ENCODE measurements at regions not wholly inside any gene's neighbourhood (a gene's known extent, or its start where the extent isn't known, plus 50 kb on each side); places are given as distances from the start of the nearest gene placed in this dataset.

- peaks cover 0 to 1% of the 10 kb centered on the region in 2 donors for H3K9me3 Mint-ChIP-seq
- no peaks in the 10 kb centered on the region for H3K4me1 Mint-ChIP-seq
- no peak overlapping the region for H3K27ac Mint-ChIP-seq
- DNase-seq = no peak
- no peak for ATAC-seq (replicated peaks)
- no peaks in the 10 kb centered on the region for H3K27me3 Mint-ChIP-seq
- H3K36me3 Mint-ChIP-seq = no peaks in the 10 kb centered on the region
- H3K4me3 Mint-ChIP-seq = no peak overlapping the region
These were observed 1631.5 kb upstream of the LRRTM3 start for GRCh38 chr10:65294329-65294728.

GRCh38 chr10:65301181-65301580 lies 1624.7 kb upstream of the LRRTM3 start:
- no peak for DNase-seq
- ATAC-seq (replicated peaks) = no peak
- Mint-ChIP-seq H3K9me3 (no peaks in the 10 kb centered on the region), H3K4me3 (no peak overlapping the region), H3K27ac (no peak overlapping the region), H3K27me3 (no peaks in the 10 kb centered on the region), H3K4me1 (no peaks in the 10 kb centered on the region), H3K36me3 (no peaks in the 10 kb centered on the region)

- Mint-ChIP-seq H3K27me3 (no peaks in the 10 kb centered on the region), H3K4me1 (no peaks in the 10 kb centered on the region), H3K9me3 (peaks cover 0 to 1% of the 10 kb centered on the region in 2 donors), H3K27ac (no peak overlapping the region), H3K36me3 (no peaks in the 10 kb centered on the region), H3K4me3 (no peak overlapping the region)
- DNase-seq (no peak), ATAC-seq (replicated peaks) (no peak)
These were observed 1619.6 kb upstream of the LRRTM3 start for GRCh38 chr10:65306201-65306600.

GRCh38 chr10:65312876-65313275 lies 1613.0 kb upstream of the LRRTM3 start:
- no peaks in the 10 kb centered on the region for H3K36me3 Mint-ChIP-seq
- H3K9me3 Mint-ChIP-seq = peaks cover 0 to 3% of the 10 kb centered on the region in 2 donors
- no peaks in the 10 kb centered on the region for H3K4me1 Mint-ChIP-seq
- no peak for ATAC-seq (replicated peaks)
- H3K27me3 Mint-ChIP-seq = no peaks in the 10 kb centered on the region
- no peak for DNase-seq
- H3K27ac Mint-ChIP-seq = no peak overlapping the region
- H3K4me3 Mint-ChIP-seq = no peak overlapping the region

GRCh38 chr10:65313406-65313805 lies 1612.4 kb upstream of the LRRTM3 start:
- no peaks in the 10 kb centered on the region for H3K4me1 Mint-ChIP-seq
- H3K9me3 Mint-ChIP-seq = peaks cover 0 to 3% of the 10 kb centered on the region in 2 donors
- H3K36me3 Mint-ChIP-seq = no peaks in the 10 kb centered on the region
- no peak for ATAC-seq (replicated peaks)
- no peak overlapping the region for H3K27ac Mint-ChIP-seq
- H3K27me3 Mint-ChIP-seq = no peaks in the 10 kb centered on the region
- no peak for DNase-seq
- H3K4me3 Mint-ChIP-seq = no peak overlapping the region

GRCh38 chr10:65314253-65314652 lies 1611.6 kb upstream of the LRRTM3 start:
- Mint-ChIP-seq H3K27ac (no peak overlapping the region), H3K4me3 (no peak overlapping the region), H3K27me3 (no peaks in the 10 kb centered on the region), H3K36me3 (no peaks in the 10 kb centered on the region), H3K9me3 (peaks cover 0 to 3% of the 10 kb centered on the region in 2 donors), H3K4me1 (no peaks in the 10 kb centered on the region)
- DNase-seq (no peak), ATAC-seq (replicated peaks) (no peak)

- no peaks in the 10 kb centered on the region for H3K36me3 Mint-ChIP-seq
- H3K27me3 Mint-ChIP-seq = no peaks in the 10 kb centered on the region
- H3K9me3 Mint-ChIP-seq = peaks cover 6 to 9% of the 10 kb centered on the region in 2 donors
- DNase-seq (no peak), ATAC-seq (replicated peaks) (no peak)
- no peaks in the 10 kb centered on the region for H3K4me1 Mint-ChIP-seq
- no peak overlapping the region for H3K4me3 Mint-ChIP-seq
- H3K27ac Mint-ChIP-seq = no peak overlapping the region
These were observed 1606.3 kb upstream of the LRRTM3 start for GRCh38 chr10:65319493-65319892.

- no peaks in the 10 kb centered on the region for H3K4me1 Mint-ChIP-seq
- H3K4me3 Mint-ChIP-seq = no peak overlapping the region
- H3K9me3 Mint-ChIP-seq = peaks cover 6 to 9% of the 10 kb centered on the region in 2 donors
- DNase-seq (no peak), ATAC-seq (replicated peaks) (no peak)
- no peak overlapping the region for H3K27ac Mint-ChIP-seq
- no peaks in the 10 kb centered on the region for H3K27me3 Mint-ChIP-seq
- no peaks in the 10 kb centered on the region for H3K36me3 Mint-ChIP-seq
These were observed 1605.4 kb upstream of the LRRTM3 start for GRCh38 chr10:65320236-65321026.

GRCh38 chr10:65323802-65324201 lies 1602.0 kb upstream of the LRRTM3 start:
- Mint-ChIP-seq H3K4me1 (no peaks in the 10 kb centered on the region), H3K27ac (no peak overlapping the region), H3K9me3 (peaks cover 6 to 9% of the 10 kb centered on the region in 2 donors), H3K36me3 (no peaks in the 10 kb centered on the region), H3K4me3 (no peak overlapping the region), H3K27me3 (no peaks in the 10 kb centered on the region)
- ATAC-seq (replicated peaks) (no peak), DNase-seq (no peak)

- H3K4me1 Mint-ChIP-seq = no peaks in the 10 kb centered on the region
- H3K4me3 Mint-ChIP-seq = no peak overlapping the region
- no peak for ATAC-seq (replicated peaks)
- no peaks in the 10 kb centered on the region for H3K27me3 Mint-ChIP-seq
- no peaks in the 10 kb centered on the region for H3K36me3 Mint-ChIP-seq
- H3K27ac Mint-ChIP-seq = no peak overlapping the region
- H3K9me3 Mint-ChIP-seq = peaks cover 4 to 6% of the 10 kb centered on the region in 2 donors
- DNase-seq = no peak
These were observed 1599.9 kb upstream of the LRRTM3 start for GRCh38 chr10:65325913-65326312.

GRCh38 chr10:65328486-65328885 lies 1597.3 kb upstream of the LRRTM3 start:
- Mint-ChIP-seq H3K4me3 (no peak overlapping the region), H3K4me1 (no peaks in the 10 kb centered on the region), H3K27ac (no peak overlapping the region), H3K27me3 (no peaks in the 10 kb centered on the region), H3K36me3 (no peaks in the 10 kb centered on the region), H3K9me3 (peaks cover 4 to 5% of the 10 kb centered on the region in 2 donors)
- ATAC-seq (replicated peaks) (no peak), DNase-seq (no peak)

GRCh38 chr10:65335311-65335710 lies 1590.5 kb upstream of the LRRTM3 start:
- no peak overlapping the region for H3K4me3 Mint-ChIP-seq
- no peak overlapping the region for H3K27ac Mint-ChIP-seq

GRCh38 chr10:65340340-65340739 lies 1585.5 kb upstream of the LRRTM3 start:
- H3K36me3 Mint-ChIP-seq = no peaks in the 10 kb centered on the region
- peaks cover 0 to 4% of the 10 kb centered on the region in 2 donors for H3K9me3 Mint-ChIP-seq
- H3K27me3 Mint-ChIP-seq = no peaks in the 10 kb centered on the region
- no peaks in the 10 kb centered on the region for H3K4me1 Mint-ChIP-seq
- no peak overlapping the region for H3K4me3 Mint-ChIP-seq
- no peak overlapping the region for H3K27ac Mint-ChIP-seq
- no peak for DNase-seq
- no peak for ATAC-seq (replicated peaks)

More at GRCh38 chr10:65335311-65335710, 1590.5 kb upstream of the LRRTM3 start:
- no peaks in the 10 kb centered on the region for H3K4me1 Mint-ChIP-seq
- no peaks in the 10 kb centered on the region for H3K36me3 Mint-ChIP-seq
- ATAC-seq (replicated peaks) (no peak), DNase-seq (no peak)
- no peaks in the 10 kb centered on the region for H3K27me3 Mint-ChIP-seq
- peaks cover 0 to 3% of the 10 kb centered on the region in 2 donors for H3K9me3 Mint-ChIP-seq

- H3K27ac Mint-ChIP-seq = no peak overlapping the region
- DNase-seq = no peak
- no peak overlapping the region for H3K4me3 Mint-ChIP-seq
- no peaks in the 10 kb centered on the region for H3K36me3 Mint-ChIP-seq
- no peaks in the 10 kb centered on the region for H3K4me1 Mint-ChIP-seq
- H3K27me3 Mint-ChIP-seq = no peaks in the 10 kb centered on the region
- no peak for ATAC-seq (replicated peaks)
- H3K9me3 Mint-ChIP-seq = peaks cover 0 to 4% of the 10 kb centered on the region in 2 donors
These were observed 1584.4 kb upstream of the LRRTM3 start for GRCh38 chr10:65341323-65341925.

- ATAC-seq (replicated peaks) (no peak), DNase-seq (no peak)
- Mint-ChIP-seq H3K27me3 (no peaks in the 10 kb centered on the region), H3K9me3 (peaks cover 0 to 2% of the 10 kb centered on the region in 2 donors), H3K4me3 (no peak overlapping the region), H3K36me3 (no peaks in the 10 kb centered on the region), H3K27ac (no peak overlapping the region), H3K4me1 (no peaks in the 10 kb centered on the region)
These were observed 1583.6 kb upstream of the LRRTM3 start for GRCh38 chr10:65342245-65342644.
